ENCODE measurements at regions not wholly inside any gene's neighbourhood (a gene's known extent, or its start where the extent isn't known, plus 50 kb on each side); places are given as distances from the start of the nearest gene placed in this dataset.

GRCh38 chr1:14500041-14500440 is 98.4 kb upstream of the KAZN start:
- ATAC-seq (no peak), DNase-seq (ENCODE audit: low read depth in 1 of 2, low spot score in 1 of 2) (no peak), FAIRE-seq (no peak)
- 5% methylated on average over 4 of the region's 4 CpGs for WGBS (ENCODE audit: missing lambda C conversion rate)
- Histone ChIP-seq H3K4me3 (no peak overlapping the region), H3K27ac (no peak overlapping the region), H3K4me2 (no peak overlapping the region), H3K4me1 (no peaks in the 10 kb centered on the region), H3K9me3 (no peaks in the 10 kb centered on the region)
- ChIA-PET POLR2A (no interaction called here), CTCF (no interaction called here)
- TF ChIP-seq REST (IDR thresholded peaks at IDR 0.05) (no peak), TFCP2L1 (CRISPR knock-in tag; IDR thresholded peaks at IDR 0.05) (no peak), CBX2 (IDR thresholded peaks at IDR 0.05; ENCODE audit: borderline replicate concordance, low read depth) (no peak), NPAS2 (CRISPR knock-in tag; IDR thresholded peaks at IDR 0.05; ENCODE audit: borderline replicate concordance) (no peak)

GRCh38 chr1:14500912-14501311 is 97.6 kb upstream of the KAZN start:
- 100% methylated on average over 1 of the region's 1 CpG for WGBS (ENCODE audit: missing lambda C conversion rate)
- Histone ChIP-seq H3K4me1 (no peaks in the 10 kb centered on the region), H3K9me3 (no peaks in the 10 kb centered on the region), H3K4me3 (no peak overlapping the region), H3K27ac (no peak overlapping the region), H3K4me2 (no peak overlapping the region)
- no peak for ATAC-seq
- POLR2A ChIA-PET: no interaction called here
- CTCF ChIA-PET: no interaction called here
- FAIRE-seq: no peak
- TF ChIP-seq FOXS1 (CRISPR knock-in tag; IDR thresholded peaks at IDR 0.05): no peak
- peak; percentile 28; the same call in 1 of the 2 replicates for TF ChIP-seq ZC3H11A (IDR thresholded peaks at IDR 0.05)
- no peak for DNase-seq (ENCODE audit: low read depth in 1 of 2, low spot score in 1 of 2)

GRCh38 chr1:14504517-14504916 is 94.0 kb upstream of the KAZN start:
- POLR2A ChIA-PET: no interaction called here
- WGBS (ENCODE audit: missing lambda C conversion rate): 19% methylated on average over 5 of the region's 5 CpGs
- no peak overlapping the region for H3K27ac ChIP-seq
- no peaks in the 10 kb centered on the region for H3K4me1 ChIP-seq
- FAIRE-seq (no peak), DNase-seq (ENCODE audit: low read depth in 1 of 2, low spot score in 1 of 2) (no peak), ATAC-seq (no peak)
- CTCF ChIA-PET: no interaction called here
- no peaks in the 10 kb centered on the region for H3K9me3 ChIP-seq
- no peak overlapping the region for H3K4me3 ChIP-seq
- no peak overlapping the region for H3K4me2 ChIP-seq
- TF ChIP-seq REST (IDR thresholded peaks at IDR 0.05) (no peak), CTCF (IDR thresholded peaks at IDR 0.05) (no peak), RFX5 (IDR thresholded peaks at IDR 0.05) (no peak), PBX3 (IDR thresholded peaks at IDR 0.05) (no peak), TP53 (CRISPR knock-in tag; IDR thresholded peaks at IDR 0.05) (no peak), FOSB (CRISPR knock-in tag; IDR thresholded peaks at IDR 0.05) (no peak)
